PFSK-1 (cell line): ENCODE measurements at regions not wholly inside any gene's neighbourhood (a gene's known extent, or its start where the extent isn't known, plus 50 kb on each side); places are given as distances from the start of the nearest gene placed in this dataset.

Source experiments
- POLR2AphosphoS5 ChIP-seq: IDR thresholded peaks from 2 replicates; pipeline ENCODE4 v1.6.1; 2012; ENCODE audit warnings: low read depth, mild to moderate bottlenecking, control low read depth, low read length, moderate library complexity
- SIN3A ChIP-seq: IDR thresholded peaks from 2 replicates; pipeline ENCODE4 v1.6.1; 2012; ENCODE audit warnings: mild to moderate bottlenecking, low read length, moderate library complexity, borderline replicate concordance; ENCODE audit not compliant: insufficient read depth
- TAF1 ChIP-seq: IDR thresholded peaks from 2 replicates; pipeline ENCODE4 v1.6.1; 2012; ENCODE audit warnings: low read length, control low read depth, borderline replicate concordance; ENCODE audit not compliant: insufficient read depth

GRCh38 chr16:66219491-66219890 lies 147.0 kb upstream of the CDH5 start:
- TF ChIP-seq POLR2AphosphoS5 (no peak), SIN3A (no peak), TAF1 (no peak)
